ENCODE measurements at regions not wholly inside any gene's neighbourhood (a gene's known extent, or its start where the extent isn't known, plus 50 kb on each side); places are given as distances from the start of the nearest gene placed in this dataset.

DNA sequence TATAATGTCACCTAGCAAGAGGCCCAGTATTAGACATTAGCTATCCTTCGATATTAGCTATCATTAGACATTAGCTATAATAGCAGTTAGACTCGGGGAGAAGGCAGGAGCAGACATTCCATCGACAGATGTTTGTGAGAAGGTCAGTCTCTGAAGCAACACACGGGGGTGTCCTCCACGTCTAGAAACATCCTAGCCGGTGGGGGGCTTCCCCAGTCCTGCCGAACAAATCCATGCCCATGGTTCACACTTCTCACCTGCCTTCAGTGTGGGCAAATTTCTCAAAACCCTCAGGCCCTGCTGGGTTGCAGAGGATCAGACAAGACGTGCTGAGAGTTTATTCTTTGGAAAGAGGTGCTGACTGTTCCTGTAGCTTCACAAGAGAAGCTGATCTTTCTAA lies 151.1 kb downstream of the IRF8 start:
- TF ChIP-seq, protein P1, sequence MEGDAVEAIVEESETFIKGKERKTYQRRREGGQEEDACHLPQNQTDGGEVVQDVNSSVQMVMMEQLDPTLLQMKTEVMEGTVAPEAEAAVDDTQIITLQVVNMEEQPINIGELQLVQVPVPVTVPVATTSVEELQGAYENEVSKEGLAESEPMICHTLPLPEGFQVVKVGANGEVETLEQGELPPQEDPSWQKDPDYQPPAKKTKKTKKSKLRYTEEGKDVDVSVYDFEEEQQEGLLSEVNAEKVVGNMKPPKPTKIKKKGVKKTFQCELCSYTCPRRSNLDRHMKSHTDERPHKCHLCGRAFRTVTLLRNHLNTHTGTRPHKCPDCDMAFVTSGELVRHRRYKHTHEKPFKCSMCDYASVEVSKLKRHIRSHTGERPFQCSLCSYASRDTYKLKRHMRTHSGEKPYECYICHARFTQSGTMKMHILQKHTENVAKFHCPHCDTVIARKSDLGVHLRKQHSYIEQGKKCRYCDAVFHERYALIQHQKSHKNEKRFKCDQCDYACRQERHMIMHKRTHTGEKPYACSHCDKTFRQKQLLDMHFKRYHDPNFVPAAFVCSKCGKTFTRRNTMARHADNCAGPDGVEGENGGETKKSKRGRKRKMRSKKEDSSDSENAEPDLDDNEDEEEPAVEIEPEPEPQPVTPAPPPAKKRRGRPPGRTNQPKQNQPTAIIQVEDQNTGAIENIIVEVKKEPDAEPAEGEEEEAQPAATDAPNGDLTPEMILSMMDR (IDR thresholded peaks at IDR 0.05) = no peak
- TF ChIP-seq POLR2A (IDR thresholded peaks at IDR 0.05) = no peak
